Mesendoderm (in vitro differentiated cells): ENCODE measurements at regions not wholly inside any gene's neighbourhood (a gene's known extent, or its start where the extent isn't known, plus 50 kb on each side); places are given as distances from the start of the nearest gene placed in this dataset.
A peak's percentile ranks its signal among the peaks of the same experiment; 100 is the strongest.
"Not testable (repeated sequence)": the region's sequence is repeated elsewhere in the genome, so short reads cannot be mapped to it uniquely, and the experiment has no call there.

Experiments
- DNase-seq: peaks from one replicate; pipeline ENCODE4 v3.0.0; 2013
- H2AK5ac ChIP-seq: 2 replicates; pipeline ENCODE4 v1.6.1; 2013; ENCODE audit warnings: low read length, inconsistent platforms
- H2BK120ac ChIP-seq: 2 replicates; pipeline ENCODE4 v1.6.1; 2013; ENCODE audit warnings: low read depth, mild to moderate bottlenecking, low read length, moderate library complexity, mixed read lengths
- H2BK15ac ChIP-seq: replicated peaks from 2 replicates; pipeline ENCODE4 v1.6.1; 2013; ENCODE audit warnings: low read depth, mild to moderate bottlenecking, moderate library complexity
- H2BK5ac ChIP-seq: 2 replicates; pipeline ENCODE4 v1.6.1; 2013; ENCODE audit warnings: low read length, inconsistent platforms
- H3K18ac ChIP-seq: 2 replicates; pipeline ENCODE4 v1.6.1; 2013; ENCODE audit warnings: mild to moderate bottlenecking, low read length, mixed read lengths
- H3K23ac ChIP-seq: one replicate; pipeline ENCODE4 v1.6.1; 2013; ENCODE audit warnings: low read length
- H3K27ac ChIP-seq: 2 replicates; pipeline ENCODE4 v1.5.1; 2013; ENCODE audit warnings: low read depth, mild to moderate bottlenecking, inconsistent platforms, low read length, moderate library complexity
- H3K27me3 ChIP-seq: 2 replicates; pipeline ENCODE4 v1.6.1; 2013; ENCODE audit warnings: low read length, control low read depth, mild to moderate bottlenecking, inconsistent platforms; ENCODE audit not compliant: insufficient read depth, poor library complexity
- H3K36me3 ChIP-seq: 2 replicates; pipeline ENCODE4 v1.6.1; 2013; ENCODE audit warnings: low read length, inconsistent platforms; ENCODE audit not compliant: control insufficient read depth, insufficient read depth
- H3K4ac ChIP-seq: one replicate; pipeline ENCODE4 v1.6.1; 2013; ENCODE audit warnings: low read depth, mild to moderate bottlenecking, low read length, moderate library complexity
- H3K4me1 ChIP-seq: 2 replicates; pipeline ENCODE4 v1.6.1; 2013; ENCODE audit warnings: low read depth, low read length, inconsistent platforms; ENCODE audit not compliant: control insufficient read depth
- H3K4me2 ChIP-seq: 2 replicates; pipeline ENCODE4 v1.6.1; 2013; ENCODE audit warnings: low read length
- H3K4me3 ChIP-seq: 2 replicates; pipeline ENCODE4 v1.5.1; 2013; ENCODE audit warnings: mild to moderate bottlenecking, low read length
- H3K56ac ChIP-seq: one replicate; pipeline ENCODE4 v1.6.1; 2013; ENCODE audit warnings: low read length
- H3K79me1 ChIP-seq: 2 replicates; pipeline ENCODE4 v1.6.1; 2013; ENCODE audit warnings: low read length, inconsistent platforms
- H3K79me2 ChIP-seq: 2 replicates; pipeline ENCODE4 v1.6.1; 2013; ENCODE audit warnings: mild to moderate bottlenecking, low read length; ENCODE audit not compliant: control insufficient read depth, insufficient read depth
- H3K9ac ChIP-seq: 2 replicates; pipeline ENCODE4 v1.6.1; 2013; ENCODE audit warnings: low read length, inconsistent platforms
- H4K5ac ChIP-seq: one replicate; pipeline ENCODE4 v1.6.1; 2013; ENCODE audit warnings: low read length
- H4K8ac ChIP-seq: one replicate; pipeline ENCODE4 v1.6.1; 2013; ENCODE audit warnings: low read depth, mild to moderate bottlenecking, control low read depth, low read length, moderate library complexity
- WGBS: extraction: QIAGEN DNeasy Blood & Tissue Kit; methylation state at CpG from one replicate; pipeline ENCODE4 v1.1.7; 2013; ENCODE audit warnings: low lambda C conversion rate, missing lambda C conversion rate; ENCODE audit not compliant: insufficient coverage; ENCODE audit errors: extremely low coverage; 5-methylcytosine and 5-hydroxymethylcytosine counted together

- Histone ChIP-seq H3K56ac (no peak overlapping the region), H3K4me2 (no peak overlapping the region), H2BK120ac (no peak overlapping the region), H3K4me1 (peaks cover 1% of the 10 kb centered on the region), H2BK15ac (no peak overlapping the region), H3K79me2 (no peaks in the 10 kb centered on the region), H2AK5ac (no peak overlapping the region), H3K27ac (no peak overlapping the region), H3K18ac (no peak overlapping the region), H3K79me1 (no peaks in the 10 kb centered on the region), H4K8ac (no peak overlapping the region), H3K9ac (no peak overlapping the region), H3K23ac (no peak overlapping the region), H3K4me3 (no peak overlapping the region), H3K27me3 (no peaks in the 10 kb centered on the region), H4K5ac (no peak overlapping the region), H3K4ac (no peak overlapping the region), H3K36me3 (no peaks in the 10 kb centered on the region), H2BK5ac (no peak overlapping the region)
- no peak for DNase-seq
- no CpG with 5 or more reads among the region's 24 CpGs for WGBS
These were observed 1410.2 kb downstream of the BRD1 start for GRCh38 chr22:48417225-48418070.

GRCh38 chr22:48416396-48417224 lies 1411.1 kb downstream of the BRD1 start:
- no peak overlapping the region for H3K4me3 ChIP-seq
- peak; percentile 13 for DNase-seq
- no peaks in the 10 kb centered on the region for H3K79me1 ChIP-seq
- H3K36me3 ChIP-seq: no peaks in the 10 kb centered on the region
- H3K9ac ChIP-seq: no peak overlapping the region
- no peak overlapping the region for H3K4me2 ChIP-seq
- no peak overlapping the region for H2BK15ac ChIP-seq
- no peak overlapping the region for H4K5ac ChIP-seq
- H2AK5ac ChIP-seq: no peak overlapping the region
- H3K27ac ChIP-seq: no peak overlapping the region
- no peak overlapping the region for H3K56ac ChIP-seq
- no peak overlapping the region for H2BK5ac ChIP-seq
- no peak overlapping the region for H3K18ac ChIP-seq
- no peaks in the 10 kb centered on the region for H3K79me2 ChIP-seq
- no peaks in the 10 kb centered on the region for H3K27me3 ChIP-seq
- H2BK120ac ChIP-seq: no peak overlapping the region
- H3K4ac ChIP-seq: no peak overlapping the region
- H3K23ac ChIP-seq: no peak overlapping the region
- no peak overlapping the region for H4K8ac ChIP-seq
- WGBS: no CpG with 5 or more reads among the region's 16 CpGs
- peaks cover 1% of the 10 kb centered on the region for H3K4me1 ChIP-seq

- WGBS: no CpG with 5 or more reads among the region's 14 CpGs
- Histone ChIP-seq H3K4me3 (no peak overlapping the region), H4K8ac (no peak overlapping the region), H3K27me3 (no peaks in the 10 kb centered on the region), H3K27ac (no peak overlapping the region), H3K56ac (no peak overlapping the region), H3K4me1 (peaks cover 1% of the 10 kb centered on the region), H3K79me1 (no peaks in the 10 kb centered on the region), H3K4me2 (no peak overlapping the region), H2BK120ac (no peak overlapping the region), H2AK5ac (no peak overlapping the region), H3K79me2 (no peaks in the 10 kb centered on the region), H3K36me3 (no peaks in the 10 kb centered on the region), H3K9ac (no peak overlapping the region), H4K5ac (no peak overlapping the region), H2BK15ac (no peak overlapping the region), H2BK5ac (no peak overlapping the region), H3K23ac (no peak overlapping the region), H3K18ac (no peak overlapping the region), H3K4ac (no peak overlapping the region)
- no peak for DNase-seq
These were observed 1412.2 kb downstream of the BRD1 start for GRCh38 chr22:48415520-48415919.

- H3K4me1 ChIP-seq: peaks cover 1% of the 10 kb centered on the region
- no peak overlapping the region for H4K5ac ChIP-seq
- H2BK120ac ChIP-seq: no peak overlapping the region
- no peak overlapping the region for H3K4ac ChIP-seq
- no peak overlapping the region for H3K4me2 ChIP-seq
- no peak overlapping the region for H2BK15ac ChIP-seq
- no peak overlapping the region for H2BK5ac ChIP-seq
- no peak overlapping the region for H3K4me3 ChIP-seq
- no peaks in the 10 kb centered on the region for H3K79me2 ChIP-seq
- H3K9ac ChIP-seq: no peak overlapping the region
- no peak overlapping the region for H2AK5ac ChIP-seq
- H3K79me1 ChIP-seq: no peaks in the 10 kb centered on the region
- H3K56ac ChIP-seq: no peak overlapping the region
- H3K36me3 ChIP-seq: no peaks in the 10 kb centered on the region
- DNase-seq: no peak
- no peak overlapping the region for H3K23ac ChIP-seq
- H3K27me3 ChIP-seq: no peaks in the 10 kb centered on the region
- H3K18ac ChIP-seq: no peak overlapping the region
- H3K27ac ChIP-seq: no peak overlapping the region
- H4K8ac ChIP-seq: no peak overlapping the region
- no CpG with 5 or more reads among the region's 3 CpGs for WGBS
These were observed 1413.0 kb downstream of the BRD1 start for GRCh38 chr22:48414651-48415050.

- H3K18ac ChIP-seq, H2BK120ac ChIP-seq, H3K4me3 ChIP-seq, H3K4me2 ChIP-seq, H2AK5ac ChIP-seq, H3K4ac ChIP-seq, DNase-seq, H3K9ac ChIP-seq, H3K79me1 ChIP-seq, H2BK5ac ChIP-seq, H3K27ac ChIP-seq, H4K5ac ChIP-seq, H2BK15ac ChIP-seq, H3K27me3 ChIP-seq, H3K79me2 ChIP-seq, H4K8ac ChIP-seq, H3K4me1 ChIP-seq, H3K36me3 ChIP-seq, H3K23ac ChIP-seq, H3K56ac ChIP-seq: not testable (repeated sequence)
- no CpG with 5 or more reads among the region's 17 CpGs for WGBS
These were observed 1414.7 kb downstream of the BRD1 start for GRCh38 chr22:48412931-48413330.
